GM10266 (cell line): ENCODE measurements at regions not wholly inside any gene's neighbourhood (a gene's known extent, or its start where the extent isn't known, plus 50 kb on each side); places are given as distances from the start of the nearest gene placed in this dataset.

Experiments used
- DNase-seq: peaks from one replicate; pipeline ENCODE4 v3.0.0; 2012; ENCODE audit errors: extremely low spot score
- TF ChIP-seq, protein P1 (sequence below): IDR thresholded peaks from 2 replicates; pipeline ENCODE4 v1.5.1; 2012; ENCODE audit warnings: mild to moderate bottlenecking, low read depth; ENCODE audit not compliant: control insufficient read depth, insufficient read depth; ENCODE audit errors: missing control alignments

DNA sequence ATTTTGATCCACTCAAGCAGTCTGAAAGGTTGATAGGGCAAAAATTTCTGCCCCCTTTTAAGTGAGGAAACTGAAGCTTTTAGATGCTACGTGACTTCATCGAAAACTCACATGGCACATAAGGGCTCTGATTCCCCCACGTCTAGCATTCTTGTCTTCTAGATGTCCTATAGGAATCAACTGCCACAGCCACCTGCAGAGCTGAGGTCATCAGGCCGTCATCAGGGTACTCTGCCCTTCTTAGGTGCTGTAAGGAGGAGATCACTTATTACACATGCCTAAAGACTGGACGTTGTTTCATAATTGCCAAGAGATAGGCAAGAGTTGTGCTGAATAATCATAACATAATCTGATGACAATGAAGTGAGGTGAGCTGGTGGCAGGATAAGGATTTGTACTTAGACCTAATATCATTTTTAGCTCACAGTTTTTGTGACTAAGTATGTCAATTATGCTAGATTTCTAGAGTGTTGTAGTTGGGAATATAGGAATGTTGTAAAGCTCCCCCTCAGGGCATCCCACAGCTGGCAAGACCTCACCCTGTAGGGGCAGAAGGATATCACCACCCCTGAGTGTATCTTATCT, 349.4 kb downstream of the METTL15 start:
- TF ChIP-seq, protein P1, sequence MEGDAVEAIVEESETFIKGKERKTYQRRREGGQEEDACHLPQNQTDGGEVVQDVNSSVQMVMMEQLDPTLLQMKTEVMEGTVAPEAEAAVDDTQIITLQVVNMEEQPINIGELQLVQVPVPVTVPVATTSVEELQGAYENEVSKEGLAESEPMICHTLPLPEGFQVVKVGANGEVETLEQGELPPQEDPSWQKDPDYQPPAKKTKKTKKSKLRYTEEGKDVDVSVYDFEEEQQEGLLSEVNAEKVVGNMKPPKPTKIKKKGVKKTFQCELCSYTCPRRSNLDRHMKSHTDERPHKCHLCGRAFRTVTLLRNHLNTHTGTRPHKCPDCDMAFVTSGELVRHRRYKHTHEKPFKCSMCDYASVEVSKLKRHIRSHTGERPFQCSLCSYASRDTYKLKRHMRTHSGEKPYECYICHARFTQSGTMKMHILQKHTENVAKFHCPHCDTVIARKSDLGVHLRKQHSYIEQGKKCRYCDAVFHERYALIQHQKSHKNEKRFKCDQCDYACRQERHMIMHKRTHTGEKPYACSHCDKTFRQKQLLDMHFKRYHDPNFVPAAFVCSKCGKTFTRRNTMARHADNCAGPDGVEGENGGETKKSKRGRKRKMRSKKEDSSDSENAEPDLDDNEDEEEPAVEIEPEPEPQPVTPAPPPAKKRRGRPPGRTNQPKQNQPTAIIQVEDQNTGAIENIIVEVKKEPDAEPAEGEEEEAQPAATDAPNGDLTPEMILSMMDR, result no peak
- DNase-seq, result no peak

DNA sequence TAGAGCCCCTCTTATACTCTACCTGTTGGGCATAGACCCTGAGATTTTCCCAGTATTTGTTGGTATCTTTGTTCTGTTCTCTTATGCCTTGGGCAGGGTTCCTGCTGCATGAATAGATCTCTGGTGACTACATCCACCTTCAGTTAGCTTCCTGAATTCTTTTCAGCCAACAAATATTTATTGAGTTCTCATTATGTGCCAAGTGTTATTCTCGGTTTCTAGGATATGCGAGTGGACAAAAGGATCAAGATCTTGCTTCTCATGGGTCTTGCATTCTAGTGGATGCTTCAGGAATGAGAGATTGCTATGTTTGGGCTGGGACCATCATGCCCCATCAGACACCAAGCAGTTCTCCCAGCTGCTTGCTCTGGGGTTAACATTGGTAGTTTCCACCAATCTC, 340.0 kb downstream of the METTL15 start:
- no peak for DNase-seq
- TF ChIP-seq, protein P1, result no peak

DNA sequence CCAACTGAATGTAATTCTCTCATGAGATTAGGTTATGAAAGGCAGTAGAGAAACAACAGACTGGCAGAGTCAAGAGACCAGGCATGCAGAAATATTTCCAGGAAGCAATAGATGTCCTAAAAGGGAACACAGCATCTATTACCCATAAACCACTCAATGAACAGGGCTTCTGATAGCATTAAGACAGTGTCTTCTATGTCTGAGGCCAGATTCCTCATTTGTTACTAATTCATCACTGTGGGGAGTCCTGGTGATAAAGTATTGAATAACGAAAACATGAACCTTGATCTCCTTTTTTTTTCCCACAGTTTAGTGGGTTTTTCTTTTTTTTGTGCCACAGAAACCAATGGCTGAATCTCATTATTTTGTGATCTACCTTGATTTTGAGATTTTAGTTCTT, 339.0 kb downstream of the METTL15 start:
- TF ChIP-seq, protein P1, result no peak
- no peak for DNase-seq

DNA sequence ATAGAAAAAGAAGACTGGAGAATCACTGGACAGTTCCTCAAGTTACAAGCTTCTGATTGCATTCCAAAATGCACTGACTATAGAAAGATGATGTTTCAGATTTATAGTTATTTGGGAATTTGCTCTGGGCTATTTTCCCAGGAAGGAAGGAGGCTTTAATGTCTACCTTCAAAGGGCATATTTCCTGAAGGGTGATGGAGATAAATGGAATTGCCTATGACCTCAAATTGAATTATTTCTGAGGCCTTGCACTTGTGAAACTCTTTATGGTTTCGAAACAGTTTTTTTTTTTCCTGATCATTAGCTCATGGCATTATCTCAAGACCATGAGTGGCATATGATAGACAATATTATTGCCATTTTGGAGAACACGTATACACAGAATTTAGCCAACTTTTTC, 333.9 kb downstream of the METTL15 start:
- no peak for DNase-seq
- TF ChIP-seq, protein P1, result no peak

DNA sequence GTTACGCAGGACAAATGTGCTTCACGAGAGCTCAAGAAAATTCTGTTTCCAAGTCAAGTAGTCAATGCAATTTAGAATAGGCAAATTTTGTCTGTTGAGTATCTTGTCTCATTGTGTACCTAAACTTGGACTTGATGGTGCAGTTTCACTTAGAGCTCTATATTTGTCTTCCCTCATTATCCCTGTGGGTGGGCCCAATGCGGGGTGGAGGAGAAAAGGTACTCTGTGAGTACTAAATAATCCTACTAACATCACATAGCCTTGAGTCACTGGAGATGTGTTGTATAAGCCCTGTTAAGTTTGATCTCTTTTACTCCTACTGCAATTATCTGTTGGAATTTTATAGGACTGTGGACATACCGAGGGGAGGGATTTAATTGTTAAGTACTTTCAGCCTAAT, 331.2 kb downstream of the METTL15 start:
- TF ChIP-seq, protein P1, result no peak
- DNase-seq, result no peak

DNA sequence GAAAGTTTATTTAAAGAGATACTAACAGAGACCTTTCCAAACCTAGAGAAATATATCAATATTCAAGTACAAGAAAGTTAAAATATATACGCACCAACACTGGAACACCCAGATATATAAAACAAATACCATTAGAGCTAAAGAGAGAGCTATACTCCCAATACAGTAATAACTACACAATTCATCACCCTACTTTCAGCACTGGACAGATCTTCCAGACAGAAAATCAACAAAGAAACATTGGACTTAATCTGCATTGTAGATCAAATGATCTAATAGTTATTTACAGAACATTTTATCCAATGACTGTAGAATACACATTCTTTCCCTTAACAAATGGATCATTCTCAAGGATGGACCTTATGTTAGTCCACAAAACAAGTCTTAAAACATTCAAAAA, 311.9 kb downstream of the METTL15 start:
- DNase-seq, result no peak
- TF ChIP-seq, protein P1, result no peak

DNA sequence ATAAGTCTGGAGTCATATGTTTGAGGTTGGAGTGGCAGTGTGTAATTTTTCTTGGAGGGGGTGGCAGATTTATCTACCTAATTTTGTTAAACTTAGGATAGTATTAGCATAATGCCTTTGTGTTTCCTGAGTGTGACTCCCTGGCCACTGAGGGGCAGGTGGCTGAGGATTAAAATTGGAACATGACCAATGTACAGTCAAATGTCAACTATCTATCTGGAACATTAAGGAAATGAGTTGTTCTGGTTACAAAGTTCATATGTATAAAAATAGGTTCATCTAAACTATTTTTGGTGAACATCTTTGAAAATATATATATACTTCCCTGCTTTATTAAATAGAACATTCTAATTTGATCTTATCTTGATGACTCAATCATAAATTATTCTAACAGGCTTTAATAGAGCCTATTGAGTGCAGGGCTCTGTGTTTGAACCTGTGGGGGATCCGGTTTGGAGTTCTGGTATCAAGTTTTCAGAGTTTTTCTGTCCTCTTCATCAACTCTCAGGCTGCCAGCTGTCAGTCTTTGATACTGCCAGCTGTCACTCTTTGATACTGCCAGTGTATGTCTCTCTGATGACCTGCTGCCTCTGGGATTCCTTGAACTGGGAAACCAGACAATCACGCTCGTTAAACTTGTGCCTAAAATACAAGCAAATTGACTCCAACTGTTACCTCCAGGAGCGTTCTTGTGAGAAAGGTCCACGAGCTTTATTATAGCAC, 309.6 kb downstream of the METTL15 start:
- no peak for DNase-seq
- TF ChIP-seq, protein P1, result no peak
